Stimulated activated CD4-positive, alpha-beta T cell treated with anti-CD3 and anti-CD28 coated beads, Interleukin-1b, Interleukin-23, amount 100 ng/mL, for 1 hour (primary cell): ENCODE measurements at regions not wholly inside any gene's neighbourhood (a gene's known extent, or its start where the extent isn't known, plus 50 kb on each side); places are given as distances from the start of the nearest gene placed in this dataset.
A peak's percentile ranks its signal among the peaks of the same experiment; 100 is the strongest.

Experiments
- DNase-seq, 2 donors: peaks; one replicate each; pipeline ENCODE4 v3.0.0-alpha.2; 2020; ENCODE audit warnings: low read depth in 2 of 2

DNA sequence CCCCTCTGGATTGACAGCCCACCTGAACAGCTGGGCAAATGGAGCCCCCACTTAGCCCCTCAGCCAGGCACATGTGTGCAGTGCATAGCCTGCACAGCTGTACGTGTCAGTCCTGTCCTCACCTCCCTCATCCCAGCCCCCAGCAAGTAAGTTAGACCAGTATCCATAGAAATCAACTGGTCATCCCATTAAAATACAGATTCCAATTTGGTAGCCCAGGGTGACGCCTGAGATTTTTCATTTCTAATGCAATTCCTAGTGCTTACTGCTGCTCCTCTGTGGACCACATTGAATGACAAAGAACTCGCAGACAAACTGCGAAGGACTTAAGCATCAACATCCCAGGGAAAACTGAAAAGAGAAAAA, 99.0 kb upstream of the GJB5 start:
- no peak for DNase-seq

DNA sequence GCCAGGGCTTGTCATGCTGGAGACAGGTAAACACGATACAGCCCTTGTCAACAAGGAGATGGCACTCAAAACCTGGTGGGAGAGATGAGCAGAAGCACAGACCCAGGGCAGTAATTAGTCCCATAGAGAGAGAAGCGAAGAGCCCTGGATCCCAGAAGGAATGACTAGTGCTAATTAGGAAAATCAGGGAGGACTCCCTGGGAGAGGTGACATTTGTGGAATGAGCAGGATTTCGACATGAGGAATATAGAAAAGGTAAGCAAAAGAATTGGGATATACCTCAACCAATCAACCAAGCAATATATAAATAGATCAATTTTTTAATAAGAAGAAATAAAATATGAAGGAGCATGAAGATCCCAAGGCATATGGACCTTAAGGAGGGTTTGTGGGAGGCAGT, 98.5 kb upstream of the GJB5 start:
- DNase-seq: no peak

DNA sequence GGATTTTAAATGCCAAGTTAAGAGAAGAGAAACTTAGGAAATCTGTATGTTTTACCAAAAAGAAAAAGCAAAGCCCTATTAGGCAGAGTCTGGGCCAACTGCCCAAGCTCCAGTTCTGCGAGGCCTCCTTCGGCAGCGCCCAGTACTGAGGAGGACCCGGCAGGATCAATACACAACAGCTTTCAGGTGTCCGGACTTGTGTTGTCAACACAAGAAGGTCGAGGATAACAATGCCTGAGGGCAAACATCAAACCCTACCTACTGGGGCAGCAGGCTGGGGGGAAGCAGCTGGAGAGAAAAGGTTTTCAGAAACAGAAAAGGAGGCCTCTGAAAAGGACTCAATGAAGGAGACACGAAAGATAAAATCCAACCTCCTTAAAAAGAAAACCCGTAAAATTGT, 98.1 kb upstream of the GJB5 start:
- no peak for DNase-seq

DNA sequence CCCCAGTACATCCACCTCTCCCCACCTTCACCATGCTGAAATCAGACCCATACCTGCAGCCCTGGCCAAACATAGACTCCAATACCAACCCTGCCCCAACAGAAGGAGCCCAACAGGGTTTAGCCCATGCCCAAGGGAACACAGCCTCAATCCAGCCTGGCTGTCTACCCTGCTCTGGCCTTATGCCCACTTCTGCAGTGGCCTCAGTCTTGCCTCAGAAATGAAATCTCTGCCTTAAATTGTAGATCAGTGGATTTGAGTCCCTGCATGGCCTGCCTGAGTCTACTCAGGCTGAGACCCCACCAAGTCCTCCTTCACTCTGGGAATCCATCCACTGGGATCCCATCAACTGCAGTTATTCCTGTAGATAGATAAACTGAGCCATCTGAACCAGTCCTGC, 97.6 kb upstream of the GJB5 start:
- no peak for DNase-seq

DNA sequence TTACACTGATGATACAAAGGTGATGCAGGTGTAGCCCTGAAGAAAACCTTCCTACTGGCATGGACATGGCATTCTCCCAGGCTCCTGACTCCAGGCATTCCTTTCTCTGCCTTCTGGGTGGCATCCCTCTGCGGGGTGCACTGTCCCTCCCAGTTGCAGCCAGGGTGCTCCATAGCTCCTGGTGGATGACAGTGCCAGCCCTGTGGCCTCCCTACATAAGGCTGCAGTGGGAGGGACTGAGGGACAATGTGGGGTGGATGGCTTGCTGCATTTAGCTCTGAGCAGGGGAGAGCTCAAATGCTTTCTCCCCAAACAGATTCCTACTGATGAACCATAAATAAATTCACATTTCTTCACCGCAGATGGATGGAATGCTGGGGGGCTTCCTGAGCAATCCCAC, 97.0 kb upstream of the GJB5 start:
- DNase-seq: no peak

DNA sequence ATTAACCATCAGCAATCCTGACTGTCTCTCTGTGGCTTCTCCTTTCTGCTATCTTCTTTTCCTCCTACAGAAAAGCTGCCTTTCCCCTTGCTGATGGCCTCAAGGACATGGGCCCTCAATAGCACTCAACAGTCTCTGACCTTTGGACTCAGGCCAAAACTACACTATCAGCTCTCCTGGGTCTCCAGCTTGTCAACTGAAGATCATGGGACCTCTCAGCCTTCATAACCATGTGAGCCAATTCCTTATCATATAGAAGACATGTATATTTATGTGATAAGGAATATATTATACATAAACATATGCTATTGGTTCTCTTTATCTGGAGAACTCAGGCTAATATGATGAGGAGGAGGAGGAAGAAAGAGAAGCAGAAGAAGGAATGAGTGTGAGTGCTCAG, 91.8 kb upstream of the GJB5 start:
- DNase-seq: no peak

DNA sequence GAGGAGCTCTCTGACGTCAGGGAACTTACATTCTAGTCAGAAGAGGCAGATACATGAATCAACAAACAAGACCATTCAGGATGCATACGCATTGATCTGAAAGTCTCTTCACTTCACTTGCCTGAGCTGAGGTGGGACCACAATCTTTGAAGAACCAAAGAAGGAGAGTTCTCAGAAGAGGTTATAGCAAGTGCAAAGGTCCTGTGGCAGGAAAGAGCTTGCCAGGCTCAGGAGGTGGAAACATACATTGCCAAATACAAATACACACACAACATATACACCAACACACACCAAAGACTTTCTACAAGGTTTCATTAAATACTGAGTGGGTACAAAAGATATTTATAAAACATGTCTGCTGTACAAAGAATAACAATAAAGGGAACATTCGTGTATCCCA, 86.8 kb upstream of the GJB5 start:
- DNase-seq: no peak

DNA sequence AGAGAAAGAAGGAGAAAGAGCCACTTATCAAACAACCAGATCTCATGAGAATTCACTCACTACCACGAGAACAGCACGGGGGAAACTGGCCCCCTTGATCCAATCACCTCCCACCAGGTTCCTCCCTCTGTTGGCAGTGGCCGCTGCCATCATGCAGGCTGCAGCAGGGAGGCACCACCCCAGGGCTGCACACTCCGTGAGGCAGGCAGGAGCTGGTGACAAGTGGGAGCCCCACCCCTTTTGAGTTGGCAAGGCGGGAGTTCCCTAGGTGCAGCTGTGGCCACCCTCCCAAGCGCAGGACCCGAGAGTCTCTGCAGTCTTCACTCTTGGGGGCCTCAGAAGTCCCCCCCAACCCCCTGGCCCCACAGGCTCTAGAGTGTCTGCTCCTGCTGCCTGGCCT, 83.9 kb upstream of the GJB5 start:
- no peak for DNase-seq

DNA sequence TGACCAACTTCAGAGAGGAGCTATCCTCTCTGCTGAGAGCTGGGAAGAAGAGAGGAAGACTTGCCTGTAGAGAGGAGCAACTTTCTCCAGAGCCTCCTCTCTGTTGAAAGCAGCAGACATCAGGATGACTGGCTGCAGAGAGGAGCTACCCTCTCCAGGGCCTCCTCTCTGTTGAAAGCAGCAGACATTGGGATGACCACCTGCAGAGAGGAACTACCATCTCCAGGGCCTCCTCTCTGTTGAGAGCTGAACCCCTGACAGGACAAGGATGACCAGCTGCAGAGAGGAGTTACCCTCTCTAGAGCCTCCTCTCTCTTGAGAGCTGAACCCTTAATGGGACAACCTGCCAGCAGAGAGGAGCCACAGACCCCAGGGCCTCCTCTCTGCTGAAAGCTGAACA, 83.0 kb upstream of the GJB5 start:
- DNase-seq: no peak

DNA sequence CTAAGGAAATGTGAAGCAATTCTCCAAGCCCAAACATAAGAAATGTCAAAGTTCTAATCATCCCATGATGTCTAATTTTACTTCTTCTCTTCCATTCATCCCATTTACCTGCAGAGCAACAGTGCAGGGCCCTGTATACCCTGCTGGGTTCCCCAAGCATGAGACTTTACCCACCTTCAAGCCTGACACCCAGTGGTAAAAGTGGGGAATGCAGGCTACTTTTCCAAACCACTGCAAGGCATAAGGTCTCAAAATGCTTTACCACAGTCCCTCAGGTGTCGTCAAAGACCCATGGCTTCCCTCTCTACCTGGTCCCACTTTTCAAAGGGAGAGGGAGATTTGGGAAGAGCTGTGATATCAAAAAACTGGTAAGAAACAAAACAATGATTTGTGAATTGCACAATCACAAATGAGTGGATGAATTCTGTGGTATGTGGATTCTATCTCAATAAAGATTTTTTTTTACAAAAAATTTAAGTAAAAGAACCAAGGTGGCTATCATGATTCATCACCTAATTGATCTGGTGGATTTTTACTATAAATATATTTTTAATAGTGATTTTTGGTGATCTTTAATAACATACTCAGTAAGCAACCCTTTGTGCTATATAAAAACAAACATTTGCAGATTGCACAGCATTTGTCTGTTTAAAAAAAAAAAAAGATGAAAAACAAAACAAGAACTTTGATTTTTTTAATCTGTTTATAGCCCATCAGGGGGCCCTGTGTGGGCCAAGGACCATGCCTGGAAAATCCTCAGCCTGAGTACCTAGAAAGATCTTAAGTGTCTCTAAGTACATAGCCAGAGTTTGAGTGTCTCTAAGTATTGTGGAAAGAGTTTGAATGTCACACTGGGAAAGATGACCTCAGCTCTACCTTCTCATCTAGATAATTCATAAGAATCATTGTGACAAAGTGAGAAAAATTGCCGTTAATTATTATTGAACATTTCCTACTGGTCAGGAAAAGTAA, 73.1 kb upstream of the GJB5 start:
- DNase-seq: peak in 1 of 2 donors; percentile 7

DNA sequence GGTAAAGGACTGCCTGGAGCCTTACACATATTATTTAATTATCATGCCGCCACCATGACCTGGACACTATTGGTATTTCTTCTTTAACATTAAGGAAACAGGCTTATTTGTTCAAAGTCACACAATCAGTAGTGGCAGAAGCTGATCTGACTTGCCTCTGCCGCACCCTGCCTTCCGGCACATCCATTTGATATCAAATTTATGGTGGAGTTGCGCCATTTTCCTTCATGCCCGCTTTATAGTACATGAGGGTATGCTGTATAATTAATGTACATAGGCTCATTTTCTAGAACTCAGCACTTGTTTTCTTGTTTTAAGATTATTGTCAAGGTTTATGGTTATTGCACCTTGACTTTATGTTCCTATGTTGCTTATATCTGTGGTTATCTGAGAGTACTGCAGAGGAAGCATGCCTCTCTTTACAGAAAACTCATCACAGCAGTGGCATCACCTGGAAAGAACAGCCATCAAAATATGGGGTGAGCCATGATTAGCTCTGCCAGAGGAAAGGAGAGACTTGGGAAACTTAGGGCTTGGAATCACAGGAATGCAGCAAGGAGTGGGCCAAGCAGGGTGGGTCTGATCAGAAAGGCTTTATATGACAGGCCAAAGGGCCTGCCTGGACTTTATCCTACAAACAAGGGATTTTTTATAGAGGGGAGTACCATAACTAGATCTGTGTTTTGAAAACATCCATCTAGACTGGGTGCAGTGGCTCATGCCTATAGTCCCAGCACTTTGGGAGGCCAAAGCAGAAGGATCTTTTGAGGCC, 72.2 kb upstream of the GJB5 start:
- no peak for DNase-seq

DNA sequence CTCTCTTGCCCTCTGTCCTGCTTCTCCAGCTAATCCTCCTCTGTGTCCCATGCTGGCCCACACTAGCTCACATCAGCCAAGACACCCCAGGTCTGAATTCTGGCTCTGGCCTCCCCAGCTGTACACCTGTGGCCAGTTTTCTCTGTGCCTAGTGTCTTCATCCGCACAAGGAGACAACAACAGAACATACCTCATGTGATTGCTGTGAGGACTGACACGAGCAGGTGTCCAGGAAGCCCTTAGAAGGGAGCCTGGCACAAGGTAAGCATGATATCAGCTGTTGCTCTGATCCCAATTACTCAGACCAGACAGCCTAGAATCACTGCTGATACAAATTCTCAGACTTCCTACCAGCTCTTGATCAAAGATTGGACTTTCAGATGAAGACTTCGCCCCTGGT, 71.2 kb upstream of the GJB5 start:
- DNase-seq: no peak

DNA sequence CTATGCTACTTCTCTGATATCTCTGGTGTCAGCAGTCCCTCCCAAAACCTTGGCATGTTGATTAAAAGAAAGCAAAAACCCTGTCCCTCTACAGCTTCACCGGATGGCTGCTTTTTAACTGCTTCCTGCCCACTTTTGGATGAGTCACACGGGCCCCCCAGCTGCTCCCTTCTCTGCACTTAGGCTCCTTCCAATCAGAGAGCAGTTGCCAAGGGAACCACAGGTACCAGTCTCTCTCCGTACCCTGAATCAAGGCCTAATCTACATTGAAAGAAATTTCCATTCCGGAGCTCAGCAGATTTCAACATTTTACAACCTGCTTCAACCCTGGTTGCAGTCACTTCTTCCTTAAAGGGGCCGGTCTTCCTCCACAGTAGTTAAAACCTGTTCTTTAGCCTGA, 70.6 kb upstream of the GJB5 start:
- DNase-seq: no peak

DNA sequence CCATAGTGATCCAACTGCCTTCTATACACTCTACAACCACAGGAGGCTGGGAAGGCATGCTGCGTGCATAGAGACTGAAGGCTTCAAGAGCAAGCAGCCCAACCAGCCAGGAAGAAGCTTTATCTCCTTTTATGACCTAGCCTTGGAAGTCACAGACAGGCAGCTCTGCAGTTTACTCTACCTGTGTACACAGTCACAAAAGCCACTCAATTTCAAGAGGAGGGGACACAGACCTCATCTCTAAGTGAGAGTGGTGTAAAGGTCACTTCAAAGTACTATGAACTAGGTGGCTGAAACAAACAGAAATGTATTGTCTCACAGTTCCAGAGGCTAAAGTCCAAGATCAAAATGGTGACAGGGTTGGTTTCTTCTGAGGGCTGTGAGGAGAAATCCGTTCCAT, 69.6 kb upstream of the GJB5 start:
- no peak for DNase-seq

DNA sequence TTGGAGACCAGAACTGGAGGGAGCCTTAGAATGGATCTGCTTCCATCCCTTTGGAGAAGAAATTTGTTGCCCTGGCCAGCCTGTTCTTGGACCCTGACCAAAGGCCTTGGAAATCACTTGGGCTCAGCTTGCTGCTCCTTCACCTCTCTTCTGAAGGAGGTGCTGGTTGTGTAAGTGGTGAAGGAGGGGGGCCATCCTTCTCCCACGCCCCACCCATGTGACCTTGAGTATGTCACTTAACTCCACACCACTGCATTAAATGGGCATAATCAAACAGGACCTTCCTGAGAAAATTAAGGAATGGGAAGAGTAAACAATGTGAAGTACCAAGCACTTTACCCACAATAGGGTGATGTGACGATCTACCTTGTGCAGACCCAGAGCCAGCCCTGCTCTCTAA, 68.3 kb upstream of the GJB5 start:
- no peak for DNase-seq

DNA sequence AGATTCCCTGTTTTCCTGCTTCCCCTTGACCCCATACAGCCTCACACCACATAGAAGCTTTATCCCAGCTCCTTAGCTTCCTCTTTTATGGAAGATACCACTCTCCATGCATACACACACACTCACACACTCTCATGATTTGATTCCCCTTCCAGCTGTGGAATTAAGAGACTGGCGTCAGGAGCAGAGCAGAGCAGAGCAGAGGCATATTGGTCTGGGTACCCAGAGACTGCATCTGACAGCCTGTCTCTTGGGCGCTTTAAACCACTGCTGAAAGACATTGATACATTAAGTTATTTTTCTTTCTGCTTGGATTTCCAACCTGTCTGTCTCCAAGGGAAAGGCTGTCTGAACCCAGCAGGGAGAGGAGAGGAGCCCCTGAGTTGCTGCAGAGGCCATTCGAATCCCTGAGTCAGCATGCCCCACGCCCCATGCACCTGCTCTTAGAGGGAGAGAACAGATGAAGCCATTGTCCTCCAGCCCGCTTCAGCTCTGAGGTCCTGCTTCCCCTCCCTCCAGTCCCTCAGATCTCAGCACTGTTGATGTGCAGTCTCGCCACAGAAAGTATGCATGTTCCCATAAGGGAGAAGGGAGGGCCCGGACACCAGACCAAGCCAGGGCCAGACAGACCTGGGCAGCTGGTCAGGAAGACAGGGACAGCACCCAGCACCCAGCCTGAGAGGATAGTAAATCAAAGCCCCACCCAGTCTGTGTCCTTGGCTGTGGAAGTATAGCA, 66.7 kb upstream of the GJB5 start:
- DNase-seq: no peak

DNA sequence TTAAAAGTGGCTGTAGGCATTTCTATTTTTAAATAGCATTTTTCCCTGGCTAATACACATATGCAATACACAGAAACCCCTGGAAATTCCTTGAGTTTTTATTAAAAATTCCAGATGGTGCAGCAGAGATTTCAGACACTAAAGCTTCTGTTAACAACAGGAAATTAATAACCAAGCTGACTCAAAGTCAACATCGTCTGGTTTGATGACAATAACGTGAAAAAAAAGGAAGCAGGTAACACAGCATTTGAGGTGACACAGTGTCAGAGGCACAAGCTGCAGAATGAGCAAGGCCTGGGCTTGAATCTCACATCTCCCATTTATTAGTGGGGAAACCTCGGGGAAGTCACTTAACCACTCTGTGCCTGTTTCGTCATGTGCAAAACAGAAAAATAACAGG, 64.6 kb upstream of the GJB5 start:
- no peak for DNase-seq

DNA sequence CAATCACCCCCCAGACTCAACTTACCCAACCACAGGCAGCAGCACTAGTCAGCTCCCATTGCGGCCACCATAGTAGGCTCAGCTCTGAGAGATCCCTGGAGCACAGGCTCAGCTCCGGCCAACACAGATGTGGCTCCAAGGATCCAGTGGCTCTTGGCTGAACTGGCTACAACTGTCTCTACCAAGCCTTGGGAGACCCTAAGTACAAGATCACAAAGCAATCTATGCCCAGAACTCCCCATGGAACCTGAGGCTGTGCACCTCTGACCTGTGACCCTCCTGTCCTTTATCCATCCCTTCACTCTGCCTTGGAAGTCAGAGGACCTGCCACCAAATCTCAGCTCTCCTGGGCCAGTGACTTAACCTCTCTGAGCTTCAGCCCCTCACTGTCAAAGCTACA, 61.8 kb upstream of the GJB5 start:
- DNase-seq: no peak

DNA sequence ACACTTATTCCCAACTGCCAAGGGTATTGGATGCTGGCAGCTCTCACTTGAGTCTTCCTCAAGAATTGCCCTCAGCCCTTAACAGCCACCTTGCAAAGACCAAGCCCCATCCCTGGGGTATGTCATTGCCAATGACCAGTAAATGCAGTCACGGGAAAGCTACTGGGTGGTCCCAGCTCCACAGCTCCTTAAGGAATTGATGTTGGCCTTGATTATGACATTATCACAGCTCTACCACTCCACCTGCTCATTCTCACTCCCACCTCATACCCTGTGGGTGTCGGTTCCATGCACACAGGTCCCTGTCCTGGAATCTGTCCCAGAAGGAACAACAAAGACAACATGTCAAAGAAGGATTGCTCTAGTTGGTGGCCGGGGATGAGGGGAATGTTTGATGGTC, 60.5 kb upstream of the GJB5 start:
- no peak for DNase-seq

DNA sequence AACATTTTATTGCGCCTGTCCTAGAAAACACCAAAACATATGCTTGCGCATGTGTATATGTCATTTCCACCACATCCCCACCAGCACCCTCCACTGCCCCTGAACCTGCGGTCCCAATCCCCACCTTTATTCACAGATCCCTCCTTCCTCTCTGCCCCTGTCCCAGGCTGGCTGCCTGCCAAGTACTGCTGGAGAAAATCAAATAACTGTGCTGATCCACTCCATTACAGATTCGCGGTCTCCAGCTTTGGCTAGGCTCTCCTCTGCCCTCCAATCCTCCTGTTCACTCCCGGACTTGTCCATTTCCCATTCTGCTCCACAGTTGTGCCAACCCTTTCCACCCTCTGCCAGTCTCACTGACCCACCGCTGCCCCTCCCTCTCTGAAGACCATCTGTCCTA, 59.3 kb upstream of the GJB5 start:
- no peak for DNase-seq

DNA sequence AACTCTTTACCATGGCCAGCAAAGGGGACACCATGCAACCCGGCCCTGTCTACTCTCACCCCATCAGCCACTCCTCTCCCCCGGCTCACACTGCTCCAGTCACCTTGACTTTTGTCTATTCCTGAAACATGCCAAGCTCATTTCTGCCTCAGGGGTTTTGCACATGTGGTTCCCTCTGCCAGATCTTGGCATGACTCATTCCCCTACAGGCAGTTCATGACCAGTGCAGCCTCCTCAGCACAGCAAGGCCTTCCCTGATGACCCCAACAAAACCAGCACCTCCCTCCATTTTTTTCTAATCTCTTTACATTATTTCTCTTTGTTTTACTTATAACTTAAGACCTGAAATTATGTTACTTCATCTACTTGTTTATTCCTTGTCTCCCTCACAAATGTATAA, 58.6 kb upstream of the GJB5 start:
- DNase-seq: no peak

DNA sequence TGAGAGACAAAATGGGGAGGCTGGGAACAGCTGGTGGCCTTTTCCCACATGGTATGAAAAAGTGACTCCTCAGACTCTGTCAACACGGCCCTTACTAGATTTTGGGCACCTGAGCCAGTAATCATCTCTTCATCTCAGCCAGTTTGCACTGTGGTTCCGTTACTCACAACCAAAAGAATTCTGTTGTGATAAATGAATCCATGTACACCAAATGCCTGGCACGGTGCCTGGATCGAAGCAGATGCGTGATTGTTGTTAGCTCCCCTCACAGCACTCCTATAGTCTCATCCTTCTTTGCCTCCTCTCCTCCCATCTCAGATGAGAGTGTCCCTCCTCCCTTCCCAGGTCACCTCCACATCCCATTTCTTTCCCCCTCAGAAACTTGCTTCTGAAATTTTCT, 57.9 kb upstream of the GJB5 start:
- no peak for DNase-seq

DNA sequence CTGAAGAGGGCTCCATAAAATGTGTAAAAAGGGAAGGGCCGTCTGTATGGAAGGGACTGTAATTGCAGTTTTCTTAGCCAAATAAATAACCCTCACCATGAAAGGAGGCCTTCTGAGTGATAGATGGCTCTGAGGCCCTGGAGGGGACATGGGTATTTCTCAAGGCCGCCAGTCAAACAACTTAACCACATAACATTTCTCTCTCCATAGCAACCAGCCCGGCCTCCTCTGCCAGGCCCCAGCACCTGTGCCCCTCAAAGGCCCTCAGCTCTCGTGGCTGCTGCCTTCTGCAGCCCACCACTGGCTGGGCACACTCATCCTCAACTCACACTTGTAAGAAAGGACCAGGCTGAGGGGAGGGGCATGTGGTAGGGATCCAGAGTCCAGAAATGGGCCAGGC, 57.0 kb upstream of the GJB5 start:
- DNase-seq: no peak
